Fibroblast of pulmonary artery (primary cell): ENCODE measurements at regions not wholly inside any gene's neighbourhood (a gene's known extent, or its start where the extent isn't known, plus 50 kb on each side); places are given as distances from the start of the nearest gene placed in this dataset.
"Not testable (repeated sequence)": the region's sequence is repeated elsewhere in the genome, so short reads cannot be mapped to it uniquely, and the experiment has no call there.

ENCODE experiments used
- DNase-seq: peaks from one replicate; pipeline ENCODE4 v3.0.0-alpha.2; 2010; ENCODE audit warnings: low read depth
- H3K4me3 ChIP-seq: replicated peaks from 2 replicates; pipeline ENCODE4 v1.5.1; 2011; ENCODE audit warnings: low read depth, mild to moderate bottlenecking, control low read depth, low read length, moderate library complexity
- CTCF ChIP-seq: IDR thresholded peaks from 2 replicates; pipeline ENCODE4 v1.5.1; 2011; ENCODE audit warnings: mild to moderate bottlenecking, control low read depth, low read length, inconsistent platforms; ENCODE audit errors: missing control alignments

- no peak for DNase-seq
- TF ChIP-seq CTCF: no peak
- no peak overlapping the region for H3K4me3 ChIP-seq
Measured at GRCh38 chr2:43070676-43071502, 155.5 kb downstream of the ZFP36L2 start.

DNA sequence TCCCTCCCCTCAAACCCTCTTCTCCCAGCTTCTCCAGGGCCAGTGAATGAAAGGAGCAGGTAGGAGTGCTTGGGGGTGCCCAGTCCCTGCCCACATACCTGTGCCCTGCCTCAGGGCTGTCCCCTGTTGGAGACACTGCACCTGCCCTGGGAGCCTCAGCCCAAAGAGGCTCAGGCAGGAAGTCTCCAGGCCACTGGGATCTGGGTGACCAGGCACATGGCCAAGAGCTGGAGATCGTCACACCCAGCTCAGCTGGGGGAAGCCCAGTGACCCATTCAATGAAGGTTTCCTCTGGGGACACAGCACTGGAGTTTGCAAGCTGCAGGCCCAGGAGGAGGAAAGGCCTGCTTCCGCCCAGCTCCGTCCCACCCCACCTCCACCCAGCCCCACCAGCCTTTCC lies 156.4 kb downstream of the ZFP36L2 start:
- H3K4me3 ChIP-seq: no peak overlapping the region
- TF ChIP-seq CTCF: no peak
- DNase-seq: no peak

GRCh38 chr2:43068631-43069517 lies 157.5 kb downstream of the ZFP36L2 start:
- no peak for TF ChIP-seq CTCF
- no peak for DNase-seq
- no peak overlapping the region for H3K4me3 ChIP-seq

GRCh38 chr2:43068041-43068533 lies 158.3 kb downstream of the ZFP36L2 start:
- no peak overlapping the region for H3K4me3 ChIP-seq
- TF ChIP-seq CTCF: no peak
- no peak for DNase-seq

DNA sequence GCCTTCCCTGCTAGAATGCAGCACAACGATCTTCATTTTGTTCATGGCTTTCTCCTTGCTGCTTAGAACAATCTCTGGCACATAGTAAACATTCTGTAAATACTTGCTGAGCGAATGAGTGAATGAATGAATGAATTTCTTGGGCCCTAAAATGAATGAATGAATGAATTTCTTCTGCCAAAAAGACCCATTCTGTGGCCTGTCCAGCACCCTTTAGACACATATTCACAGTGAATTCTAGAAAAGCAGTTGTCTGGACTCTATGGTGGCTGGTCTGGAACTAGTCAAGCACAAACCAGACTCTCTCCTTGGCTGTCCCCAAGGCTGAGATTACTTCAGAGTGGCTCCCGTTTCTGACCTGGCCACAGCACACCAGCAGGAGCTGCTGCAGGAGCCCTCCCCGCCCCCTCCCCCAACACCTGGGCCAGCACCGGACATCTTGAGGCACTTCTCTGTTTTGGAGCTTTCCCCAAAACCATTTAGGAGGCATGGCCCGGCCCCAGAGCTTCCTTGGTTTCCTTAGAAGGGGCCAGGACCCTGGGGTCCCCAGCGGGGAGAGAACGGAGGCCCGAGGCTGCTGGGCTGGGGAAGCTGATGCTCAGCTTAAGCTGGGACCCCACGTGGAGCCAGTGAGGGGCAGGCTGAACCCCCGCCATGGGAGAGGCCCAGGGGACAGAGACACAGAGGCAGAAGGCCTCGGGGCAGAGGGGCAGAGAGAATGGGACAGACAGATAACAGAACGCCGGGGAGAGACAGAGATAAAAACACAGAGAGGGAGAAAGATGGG lies 159.0 kb downstream of the ZFP36L2 start:
- TF ChIP-seq CTCF: no peak
- no peak for DNase-seq
- no peak overlapping the region for H3K4me3 ChIP-seq

- not testable (repeated sequence) for H3K4me3 ChIP-seq, DNase-seq
Measured at GRCh38 chr2:43066541-43067253, 159.7 kb downstream of the ZFP36L2 start.
